ACHN (cell line): ENCODE measurements at regions not wholly inside any gene's neighbourhood (a gene's known extent, or its start where the extent isn't known, plus 50 kb on each side); places are given as distances from the start of the nearest gene placed in this dataset.
A peak's percentile ranks its signal among the peaks of the same experiment; 100 is the strongest.
"Not testable (repeated sequence)": the region's sequence is repeated elsewhere in the genome, so short reads cannot be mapped to it uniquely, and the experiment has no call there.

Source experiments
- DNase-seq: peaks from one replicate; pipeline ENCODE4 v3.0.0-alpha.2; 2015
- in situ Hi-C: cut with HindIII; loops from 2 replicates; pipeline ENCODE4 v1.10.0; 2017; ENCODE audit warnings: low sequenced_read_pairs, low pct_ligation_motif_present, low pct_unique_long_range_greater_than_20kb

- in situ Hi-C loops: no loop called here
- DNase-seq: no peak
Measured at GRCh38 chr18:43341014-43341413, 63.7 kb upstream of the SYT4 start.

- in situ Hi-C loops: no loop called here
- DNase-seq: no peak
Measured at GRCh38 chr18:43350176-43350575, 72.9 kb upstream of the SYT4 start.

- in situ Hi-C loops: no loop called here
- no peak for DNase-seq
Measured at GRCh38 chr18:43364535-43364934, 87.2 kb upstream of the SYT4 start.

- in situ Hi-C loops: no loop called here
- DNase-seq: no peak
Measured at GRCh38 chr18:43367895-43368294, 90.6 kb upstream of the SYT4 start.

GRCh38 chr18:43369311-43369710 is 92.0 kb upstream of the SYT4 start:
- in situ Hi-C loops, DNase-seq: not testable (repeated sequence)

- in situ Hi-C loops: no loop called here
- DNase-seq: no peak
Measured at GRCh38 chr18:43372773-43373172, 95.5 kb upstream of the SYT4 start.

- DNase-seq: no peak
- in situ Hi-C loops: no loop called here
Measured at GRCh38 chr18:43380104-43380672, 102.9 kb upstream of the SYT4 start.

GRCh38 chr18:43382641-43383403 is 105.5 kb upstream of the SYT4 start:
- in situ Hi-C loops: no loop called here
- no peak for DNase-seq

GRCh38 chr18:43389163-43389562 is 111.9 kb upstream of the SYT4 start:
- in situ Hi-C loops: no loop called here
- DNase-seq: no peak

GRCh38 chr18:43392168-43392567 is 114.9 kb upstream of the SYT4 start:
- in situ Hi-C loops: no loop called here
- DNase-seq: no peak

- in situ Hi-C loops: no loop called here
- no peak for DNase-seq
Measured at GRCh38 chr18:43393174-43393573, 115.9 kb upstream of the SYT4 start.

GRCh38 chr18:43396266-43396665 is 119.0 kb upstream of the SYT4 start:
- DNase-seq: peak; percentile 12
- in situ Hi-C loops: no loop called here

- no peak for DNase-seq
- in situ Hi-C loops: no loop called here
Measured at GRCh38 chr18:43398601-43399000, 121.3 kb upstream of the SYT4 start.

GRCh38 chr18:43405097-43405496 is 127.8 kb upstream of the SYT4 start:
- in situ Hi-C loops: no loop called here
- peak; percentile 25 for DNase-seq

- in situ Hi-C loops: no loop called here
- DNase-seq: no peak
Measured at GRCh38 chr18:43414006-43414405, 136.7 kb upstream of the SYT4 start.

GRCh38 chr18:43420091-43420490 is 142.8 kb upstream of the SYT4 start:
- in situ Hi-C loops: no loop called here
- no peak for DNase-seq

- DNase-seq: peak; percentile 9
- in situ Hi-C loops: no loop called here
Measured at GRCh38 chr18:43420950-43421349, 143.7 kb upstream of the SYT4 start.

- in situ Hi-C loops: no loop called here
- no peak for DNase-seq
Measured at GRCh38 chr18:43422518-43422917, 145.2 kb upstream of the SYT4 start.

- in situ Hi-C loops: no loop called here
- DNase-seq: no peak
Measured at GRCh38 chr18:43435851-43436250, 158.6 kb upstream of the SYT4 start.

- no peak for DNase-seq
- in situ Hi-C loops: no loop called here
Measured at GRCh38 chr18:43442131-43442530, 164.8 kb upstream of the SYT4 start.
